ENCODE measurements at regions not wholly inside any gene's neighbourhood (a gene's known extent, or its start where the extent isn't known, plus 50 kb on each side); places are given as distances from the start of the nearest gene placed in this dataset.
"Not testable (repeated sequence)": the region's sequence is repeated elsewhere in the genome, so short reads cannot be mapped to it uniquely, and the experiment has no call there.

GRCh38 chr2:186980117-186980442 is 131.1 kb upstream of the ZSWIM2 start:
- Histone ChIP-seq H3K27me3 (ENCODE audit: control insufficient read depth in 2 of 2, insufficient read depth in 1 of 2, low read length in 1 of 2) (no peaks in the 10 kb centered on the region), H3K27ac (ENCODE audit: low read depth in 1 of 2, low read length in 1 of 2) (no peak overlapping the region), H3K4me1 (ENCODE audit: control insufficient read depth in 2 of 2, insufficient read depth in 2 of 2, low read length in 2 of 2) (no peaks in the 10 kb centered on the region), H3K4me3 (ENCODE audit: low read length in 2 of 2) (no peak overlapping the region), H3K36me3 (ENCODE audit: control insufficient read depth in 2 of 2, insufficient read depth in 2 of 2, low read length in 1 of 2) (no peaks in the 10 kb centered on the region), H3K9me3 (ENCODE audit: control insufficient read depth in 2 of 2, insufficient read depth in 1 of 2, low read length in 1 of 2) (no peaks in the 10 kb centered on the region)
- WGBS = 97% methylated on average over 2 of the region's 2 CpGs
- no peak for DNase-seq (ENCODE audit: low read depth in 6 of 9, low spot score in 9 of 9)

- no peak overlapping the region for H3K4me3 ChIP-seq (ENCODE audit: low read length in 2 of 2)
- no peaks in the 10 kb centered on the region for H3K27me3 ChIP-seq (ENCODE audit: control insufficient read depth in 2 of 2, insufficient read depth in 1 of 2, low read length in 1 of 2)
- 91% methylated on average over 10 of the region's 10 CpGs for WGBS
- no peaks in the 10 kb centered on the region for H3K36me3 ChIP-seq (ENCODE audit: control insufficient read depth in 2 of 2, insufficient read depth in 2 of 2, low read length in 1 of 2)
- no peak for DNase-seq (ENCODE audit: low read depth in 6 of 9, low spot score in 9 of 9)
- no peaks in the 10 kb centered on the region for H3K9me3 ChIP-seq (ENCODE audit: control insufficient read depth in 2 of 2, insufficient read depth in 1 of 2, low read length in 1 of 2)
- no peak overlapping the region for H3K27ac ChIP-seq (ENCODE audit: low read depth in 1 of 2, low read length in 1 of 2)
- no peaks in the 10 kb centered on the region for H3K4me1 ChIP-seq (ENCODE audit: control insufficient read depth in 2 of 2, insufficient read depth in 2 of 2, low read length in 2 of 2)
These were observed 130.6 kb upstream of the ZSWIM2 start for GRCh38 chr2:186979439-186980116.

- no peak for DNase-seq (ENCODE audit: low read depth in 6 of 9, low spot score in 9 of 9)
- H3K9me3 ChIP-seq (ENCODE audit: control insufficient read depth in 2 of 2, insufficient read depth in 1 of 2, low read length in 1 of 2) = no peaks in the 10 kb centered on the region
- H3K27ac ChIP-seq (ENCODE audit: low read depth in 1 of 2, low read length in 1 of 2) = no peak overlapping the region
- no peaks in the 10 kb centered on the region for H3K4me1 ChIP-seq (ENCODE audit: control insufficient read depth in 2 of 2, insufficient read depth in 2 of 2, low read length in 2 of 2)
- H3K36me3 ChIP-seq (ENCODE audit: control insufficient read depth in 2 of 2, insufficient read depth in 2 of 2, low read length in 1 of 2) = no peaks in the 10 kb centered on the region
- H3K27me3 ChIP-seq (ENCODE audit: control insufficient read depth in 2 of 2, insufficient read depth in 1 of 2, low read length in 1 of 2) = no peaks in the 10 kb centered on the region
- WGBS = 92% methylated on average over 3 of the region's 3 CpGs
- no peak overlapping the region for H3K4me3 ChIP-seq (ENCODE audit: low read length in 2 of 2)
These were observed 128.6 kb upstream of the ZSWIM2 start for GRCh38 chr2:186977433-186978045.

GRCh38 chr2:186976329-186976728 is 127.4 kb upstream of the ZSWIM2 start:
- 97% methylated on average over 5 of the region's 5 CpGs for WGBS
- DNase-seq (ENCODE audit: low read depth in 6 of 9, low spot score in 9 of 9) = no peak
- Histone ChIP-seq H3K27me3 (ENCODE audit: control insufficient read depth in 2 of 2, insufficient read depth in 1 of 2, low read length in 1 of 2) (no peaks in the 10 kb centered on the region), H3K36me3 (ENCODE audit: control insufficient read depth in 2 of 2, insufficient read depth in 2 of 2, low read length in 1 of 2) (no peaks in the 10 kb centered on the region), H3K9me3 (ENCODE audit: control insufficient read depth in 2 of 2, insufficient read depth in 1 of 2, low read length in 1 of 2) (no peaks in the 10 kb centered on the region), H3K27ac (ENCODE audit: low read depth in 1 of 2, low read length in 1 of 2) (no peak overlapping the region), H3K4me1 (ENCODE audit: control insufficient read depth in 2 of 2, insufficient read depth in 2 of 2, low read length in 2 of 2) (no peaks in the 10 kb centered on the region), H3K4me3 (ENCODE audit: low read length in 2 of 2) (no peak overlapping the region)

GRCh38 chr2:186972281-186972970 is 123.5 kb upstream of the ZSWIM2 start:
- H3K4me1 ChIP-seq (ENCODE audit: control insufficient read depth in 2 of 2, insufficient read depth in 2 of 2, low read length in 2 of 2) = no peaks in the 10 kb centered on the region
- H3K27me3 ChIP-seq (ENCODE audit: control insufficient read depth in 2 of 2, insufficient read depth in 1 of 2, low read length in 1 of 2) = no peaks in the 10 kb centered on the region
- no peak overlapping the region for H3K27ac ChIP-seq (ENCODE audit: low read depth in 1 of 2, low read length in 1 of 2)
- 95% methylated on average over 7 of the region's 7 CpGs for WGBS
- no peak for DNase-seq (ENCODE audit: low read depth in 6 of 9, low spot score in 9 of 9)
- H3K36me3 ChIP-seq (ENCODE audit: control insufficient read depth in 2 of 2, insufficient read depth in 2 of 2, low read length in 1 of 2) = no peaks in the 10 kb centered on the region
- H3K9me3 ChIP-seq (ENCODE audit: control insufficient read depth in 2 of 2, insufficient read depth in 1 of 2, low read length in 1 of 2) = no peaks in the 10 kb centered on the region
- H3K4me3 ChIP-seq (ENCODE audit: low read length in 2 of 2) = no peak overlapping the region

- Histone ChIP-seq H3K4me1 (ENCODE audit: control insufficient read depth in 2 of 2, insufficient read depth in 2 of 2, low read length in 2 of 2) (no peaks in the 10 kb centered on the region), H3K27ac (ENCODE audit: low read depth in 1 of 2, low read length in 1 of 2) (no peak overlapping the region), H3K9me3 (ENCODE audit: control insufficient read depth in 2 of 2, insufficient read depth in 1 of 2, low read length in 1 of 2) (no peaks in the 10 kb centered on the region), H3K27me3 (ENCODE audit: control insufficient read depth in 2 of 2, insufficient read depth in 1 of 2, low read length in 1 of 2) (no peaks in the 10 kb centered on the region), H3K36me3 (ENCODE audit: control insufficient read depth in 2 of 2, insufficient read depth in 2 of 2, low read length in 1 of 2) (no peaks in the 10 kb centered on the region), H3K4me3 (ENCODE audit: low read length in 2 of 2) (no peak overlapping the region)
- WGBS = 87% methylated on average over 4 of the region's 4 CpGs
- DNase-seq (ENCODE audit: low read depth in 6 of 9, low spot score in 9 of 9) = no peak
These were observed 119.3 kb upstream of the ZSWIM2 start for GRCh38 chr2:186968277-186968676.

- Histone ChIP-seq H3K4me1 (ENCODE audit: control insufficient read depth in 2 of 2, insufficient read depth in 2 of 2, low read length in 2 of 2) (no peaks in the 10 kb centered on the region), H3K9me3 (ENCODE audit: control insufficient read depth in 2 of 2, insufficient read depth in 1 of 2, low read length in 1 of 2) (peaks cover 0 to 11% of the 10 kb centered on the region in 2 donors), H3K4me3 (ENCODE audit: low read length in 2 of 2) (no peak overlapping the region), H3K27ac (ENCODE audit: low read depth in 1 of 2, low read length in 1 of 2) (no peak overlapping the region), H3K36me3 (ENCODE audit: control insufficient read depth in 2 of 2, insufficient read depth in 2 of 2, low read length in 1 of 2) (no peaks in the 10 kb centered on the region), H3K27me3 (ENCODE audit: control insufficient read depth in 2 of 2, insufficient read depth in 1 of 2, low read length in 1 of 2) (no peaks in the 10 kb centered on the region)
- 96% methylated on average over 4 of the region's 4 CpGs for WGBS
- no peak for DNase-seq (ENCODE audit: low read depth in 6 of 9, low spot score in 9 of 9)
These were observed 117.0 kb upstream of the ZSWIM2 start for GRCh38 chr2:186966015-186966414.

GRCh38 chr2:186962085-186962747 is 113.2 kb upstream of the ZSWIM2 start:
- Histone ChIP-seq H3K9me3 (ENCODE audit: control insufficient read depth in 2 of 2, insufficient read depth in 1 of 2, low read length in 1 of 2) (peaks cover 0 to 11% of the 10 kb centered on the region in 2 donors), H3K4me1 (ENCODE audit: control insufficient read depth in 2 of 2, insufficient read depth in 2 of 2, low read length in 2 of 2) (no peaks in the 10 kb centered on the region), H3K4me3 (ENCODE audit: low read length in 2 of 2) (no peak overlapping the region), H3K27me3 (ENCODE audit: control insufficient read depth in 2 of 2, insufficient read depth in 1 of 2, low read length in 1 of 2) (no peaks in the 10 kb centered on the region), H3K27ac (ENCODE audit: low read depth in 1 of 2, low read length in 1 of 2) (no peak overlapping the region), H3K36me3 (ENCODE audit: control insufficient read depth in 2 of 2, insufficient read depth in 2 of 2, low read length in 1 of 2) (no peaks in the 10 kb centered on the region)
- 98% methylated on average over 46 of the region's 46 CpGs for WGBS
- DNase-seq (ENCODE audit: low read depth in 6 of 9, low spot score in 9 of 9) = no peak

GRCh38 chr2:186960241-186960640 is 111.3 kb upstream of the ZSWIM2 start:
- 96% methylated on average over 5 of the region's 5 CpGs for WGBS
- DNase-seq (ENCODE audit: low read depth in 6 of 9, low spot score in 9 of 9); H3K4me3 ChIP-seq (ENCODE audit: low read length in 2 of 2); H3K4me1 ChIP-seq (ENCODE audit: control insufficient read depth in 2 of 2, insufficient read depth in 2 of 2, low read length in 2 of 2); H3K36me3 ChIP-seq (ENCODE audit: control insufficient read depth in 2 of 2, insufficient read depth in 2 of 2, low read length in 1 of 2); H3K27me3 ChIP-seq (ENCODE audit: control insufficient read depth in 2 of 2, insufficient read depth in 1 of 2, low read length in 1 of 2); H3K27ac ChIP-seq (ENCODE audit: low read depth in 1 of 2, low read length in 1 of 2): not testable (repeated sequence)
- H3K9me3 ChIP-seq (ENCODE audit: control insufficient read depth in 2 of 2, insufficient read depth in 1 of 2, low read length in 1 of 2) = peaks cover 0 to 11% of the 10 kb centered on the region in 2 donors

Measured in thymus (tissue), 11 donors.